OCI-LY7 (cell line): ENCODE measurements at regions not wholly inside any gene's neighbourhood (a gene's known extent, or its start where the extent isn't known, plus 50 kb on each side); places are given as distances from the start of the nearest gene placed in this dataset.

Experiments
- CTCF ChIP-seq: fragments of 200-600 bp; sonication (generic); conservative IDR thresholded peaks from 2 replicates; pipeline ENCODE4 v1.5.1; 2014; ENCODE audit warnings: mild to moderate bottlenecking, antibody characterized with exemption, low read length, moderate library complexity, mixed read lengths
- EZH2phosphoT487 ChIP-seq: fragments of 200-600 bp; sonication (generic); IDR thresholded peaks from 2 replicates; pipeline ENCODE4 v1.6.1; 2018; ENCODE audit warnings: low read depth, borderline replicate concordance, mild to moderate bottlenecking, mixed run types, antibody characterized with exemption, low read length, moderate library complexity, mixed read lengths

GRCh38 chr2:173785813-173786212 lies 179.4 kb downstream of the SP3 start:
- TF ChIP-seq CTCF (no peak), EZH2phosphoT487 (no peak)
